Lower leg skin (tissue), 4 donors: ENCODE measurements at regions not wholly inside any gene's neighbourhood (a gene's known extent, or its start where the extent isn't known, plus 50 kb on each side); places are given as distances from the start of the nearest gene placed in this dataset.
"Not testable (repeated sequence)": the region's sequence is repeated elsewhere in the genome, so short reads cannot be mapped to it uniquely, and the experiment has no call there.

ENCODE experiments used
- DNase-seq, 2 donors: peaks; one replicate each; pipeline ENCODE4 v3.0.0-alpha.2; 2019; ENCODE audit warnings: low spot score in 2 of 2
- H3K4me3 ChIP-seq: fragments of 200-600 bp; sonication (generic); 2 replicates; pipeline ENCODE4 v1.5.1; 2017; ENCODE audit warnings: mild to moderate bottlenecking, low read depth; ENCODE audit not compliant: poor library complexity, severe bottlenecking
- POLR2A ChIP-seq, 2 donors: fragments of 450-650 bp; IDR thresholded peaks; one replicate each; pipeline ENCODE4 v1.6.1; 2016 to 2017; ENCODE audit warnings: antibody characterized with exemption in 2 of 2, mild to moderate bottlenecking in 1 of 2, moderate library complexity in 1 of 2
- WGBS, 2 donors: methylation state at CpG; one replicate each; pipeline ENCODE4 v1.1.5; 2018; 5-methylcytosine and 5-hydroxymethylcytosine counted together
- intact Hi-C: fragments of 100-400 bp; cut with DNase I; formaldehyde crosslinking; loops from one replicate; pipeline ENCODE4 v1.15.0; 2023; ENCODE audit warnings: low total_unique reads
- TF ChIP-seq, protein P1 (sequence below), 3 donors: fragments of 450-650 bp; IDR thresholded peaks; one replicate each; pipeline ENCODE4 v1.5.1; 2016; ENCODE audit warnings: antibody characterized with exemption in 3 of 3, mild to moderate bottlenecking in 3 of 3, moderate library complexity in 2 of 3

DNA sequence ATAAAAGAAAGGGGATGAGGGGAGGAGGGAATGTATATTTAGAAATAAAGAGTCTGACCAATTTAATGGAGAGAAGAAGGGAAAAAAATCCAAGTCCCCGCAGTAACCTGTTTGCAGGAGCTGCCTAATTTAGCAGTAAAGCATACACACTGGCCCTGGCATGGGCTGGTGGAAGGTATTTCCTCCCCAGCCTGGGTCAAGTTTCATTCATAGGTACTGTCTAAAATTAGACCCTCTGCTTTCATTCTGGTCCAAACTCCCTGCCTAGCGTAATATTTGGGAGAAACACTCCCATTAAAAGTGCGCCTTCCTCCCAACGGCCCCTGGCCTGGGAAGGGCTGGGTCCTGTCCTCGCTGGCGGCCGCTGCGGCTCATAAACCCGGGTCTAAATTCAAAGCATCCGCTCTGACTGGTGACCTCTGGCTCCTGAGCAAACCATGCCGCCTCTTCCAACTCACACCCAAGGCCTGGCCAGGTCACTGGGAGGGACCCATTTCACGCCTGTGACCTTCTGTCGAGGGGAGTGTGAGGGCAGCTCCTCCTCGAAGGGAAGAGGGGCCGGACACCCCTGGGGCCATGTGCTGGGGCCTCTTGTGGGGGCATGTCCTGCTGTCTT is 123.2 kb downstream of the FGF18 start:
- H3K4me3 ChIP-seq: no peak overlapping the region
- no peak for DNase-seq
- TF ChIP-seq POLR2A (IDR thresholded peaks at IDR 0.05): no peak
- TF ChIP-seq, protein P1, sequence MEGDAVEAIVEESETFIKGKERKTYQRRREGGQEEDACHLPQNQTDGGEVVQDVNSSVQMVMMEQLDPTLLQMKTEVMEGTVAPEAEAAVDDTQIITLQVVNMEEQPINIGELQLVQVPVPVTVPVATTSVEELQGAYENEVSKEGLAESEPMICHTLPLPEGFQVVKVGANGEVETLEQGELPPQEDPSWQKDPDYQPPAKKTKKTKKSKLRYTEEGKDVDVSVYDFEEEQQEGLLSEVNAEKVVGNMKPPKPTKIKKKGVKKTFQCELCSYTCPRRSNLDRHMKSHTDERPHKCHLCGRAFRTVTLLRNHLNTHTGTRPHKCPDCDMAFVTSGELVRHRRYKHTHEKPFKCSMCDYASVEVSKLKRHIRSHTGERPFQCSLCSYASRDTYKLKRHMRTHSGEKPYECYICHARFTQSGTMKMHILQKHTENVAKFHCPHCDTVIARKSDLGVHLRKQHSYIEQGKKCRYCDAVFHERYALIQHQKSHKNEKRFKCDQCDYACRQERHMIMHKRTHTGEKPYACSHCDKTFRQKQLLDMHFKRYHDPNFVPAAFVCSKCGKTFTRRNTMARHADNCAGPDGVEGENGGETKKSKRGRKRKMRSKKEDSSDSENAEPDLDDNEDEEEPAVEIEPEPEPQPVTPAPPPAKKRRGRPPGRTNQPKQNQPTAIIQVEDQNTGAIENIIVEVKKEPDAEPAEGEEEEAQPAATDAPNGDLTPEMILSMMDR (IDR thresholded peaks at IDR 0.05): no peak
- intact Hi-C loops: no loop called here
- 72 to 76% methylated on average over 15 of the region's 15 CpGs for WGBS, 2 donors

DNA sequence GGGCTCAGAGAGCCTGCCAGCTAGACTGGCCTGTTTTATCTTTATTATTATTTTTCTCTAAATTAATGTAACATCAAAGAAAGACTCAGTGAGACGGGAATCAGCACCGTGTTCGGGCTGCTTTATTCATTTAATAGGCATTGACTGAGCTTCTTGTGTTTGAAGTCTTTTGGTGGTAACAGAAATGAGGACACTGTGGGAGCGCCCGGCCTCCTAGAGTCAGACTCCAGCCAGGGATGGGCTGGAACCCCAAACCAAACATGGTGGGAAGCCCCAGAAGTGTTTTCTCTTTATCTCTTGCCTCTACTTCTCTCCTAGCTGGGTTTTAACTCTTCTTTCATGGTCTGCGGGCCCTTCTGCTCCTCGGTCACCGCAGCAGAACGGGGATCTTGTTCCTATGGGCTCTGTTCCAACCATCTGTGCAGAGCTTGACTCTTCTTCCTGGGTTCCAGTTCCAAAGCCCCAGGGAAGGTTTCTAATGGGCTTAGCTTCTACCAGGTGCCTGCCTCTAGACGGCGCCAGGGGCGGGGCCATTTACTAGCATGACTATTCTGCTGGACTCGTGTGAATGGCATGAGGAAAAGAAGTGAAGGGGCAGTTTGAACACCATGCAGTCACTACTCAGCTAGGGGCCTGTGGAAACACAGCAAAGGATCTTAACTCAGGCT is 123.8 kb downstream of the FGF18 start:
- WGBS, 2 donors: 66 to 68% methylated on average over 13 of the region's 13 CpGs
- intact Hi-C loops: no loop called here
- no peak for TF ChIP-seq POLR2A (IDR thresholded peaks at IDR 0.05)
- TF ChIP-seq, protein P1 (IDR thresholded peaks at IDR 0.05): no peak
- no peak overlapping the region for H3K4me3 ChIP-seq
- no peak for DNase-seq

- TF ChIP-seq, protein P1 (IDR thresholded peaks at IDR 0.05): no peak
- no peak for TF ChIP-seq POLR2A (IDR thresholded peaks at IDR 0.05)
- DNase-seq: no peak
- intact Hi-C loops: no loop called here
- no peak overlapping the region for H3K4me3 ChIP-seq
- 87 to 89% methylated on average over 12 to 17 of the region's 17 CpGs for WGBS, 2 donors
Observed at GRCh38 chr5:171544913-171545765, 125.7 kb downstream of the FGF18 start.

DNA sequence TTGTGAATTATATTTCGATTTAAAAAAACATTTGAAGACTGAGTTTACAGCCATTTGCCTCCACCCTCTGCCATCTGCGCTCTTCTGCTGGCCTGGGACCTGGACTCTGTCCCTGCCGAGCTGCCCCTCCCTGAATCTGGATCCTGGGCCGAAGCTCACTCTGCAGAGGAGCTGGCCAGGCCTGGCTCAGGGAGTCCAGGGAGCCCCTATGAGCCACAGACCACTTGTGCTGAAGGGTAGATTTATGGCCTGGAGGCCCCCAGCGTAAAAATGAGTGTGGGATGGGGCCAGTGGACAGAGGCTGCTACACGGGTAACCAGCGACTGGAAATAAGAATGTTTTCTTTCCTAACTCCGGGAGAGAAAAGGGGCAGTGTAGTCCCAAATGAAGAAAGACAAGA is 129.8 kb downstream of the FGF18 start:
- TF ChIP-seq, protein P1 (IDR thresholded peaks at IDR 0.05): no peak
- no peak for TF ChIP-seq POLR2A (IDR thresholded peaks at IDR 0.05)
- no peak for DNase-seq
- 65 to 73% methylated on average over 8 of the region's 8 CpGs for WGBS, 2 donors
- intact Hi-C loops: no loop called here
- H3K4me3 ChIP-seq: no peak overlapping the region

DNA sequence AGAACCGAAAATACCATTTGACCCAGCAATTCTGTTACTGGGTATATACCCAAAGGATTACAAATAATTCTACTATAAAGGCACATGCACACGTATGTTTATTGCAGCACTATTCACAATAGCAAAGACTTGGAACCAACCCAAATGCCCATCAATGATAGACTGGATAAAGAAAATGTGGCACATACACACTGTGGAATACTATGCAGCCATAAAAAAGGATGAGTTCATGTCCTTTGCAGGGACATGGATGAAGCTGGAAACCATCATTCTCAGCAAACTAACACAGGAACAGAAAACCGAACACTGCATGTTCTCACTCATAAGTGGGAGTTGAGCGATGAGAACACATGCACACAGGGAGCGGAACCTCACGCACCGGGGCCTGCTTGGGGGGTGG is 134.4 kb downstream of the FGF18 start:
- DNase-seq, intact Hi-C loops, H3K4me3 ChIP-seq: not testable (repeated sequence)
- WGBS, 2 donors: 93% methylated on average over 7 of the region's 7 CpGs

- WGBS, 2 donors: 73 to 89% methylated on average over 6 of the region's 6 CpGs
- TF ChIP-seq, protein P1 (IDR thresholded peaks at IDR 0.05): no peak
- TF ChIP-seq POLR2A (IDR thresholded peaks at IDR 0.05): no peak
- intact Hi-C loops: no loop called here
- no peak for DNase-seq
- H3K4me3 ChIP-seq: no peak overlapping the region
Observed at GRCh38 chr5:171555160-171555559, 135.7 kb downstream of the FGF18 start.
